HG02610 (cell line): ENCODE measurements at regions not wholly inside any gene's neighbourhood (a gene's known extent, or its start where the extent isn't known, plus 50 kb on each side); places are given as distances from the start of the nearest gene placed in this dataset.
A peak's percentile ranks its signal among the peaks of the same experiment; 100 is the strongest.
"Not testable (repeated sequence)": the region's sequence is repeated elsewhere in the genome, so short reads cannot be mapped to it uniquely, and the experiment has no call there.

Source experiments
- ATAC-seq: cut with Tn5 transposase; IDR thresholded peaks from one replicate; pipeline ENCODE4 v1.9.1; 2021; ENCODE audit warnings: mild to moderate bottlenecking, moderate library complexity; ENCODE audit not compliant: unreplicated experiment

DNA sequence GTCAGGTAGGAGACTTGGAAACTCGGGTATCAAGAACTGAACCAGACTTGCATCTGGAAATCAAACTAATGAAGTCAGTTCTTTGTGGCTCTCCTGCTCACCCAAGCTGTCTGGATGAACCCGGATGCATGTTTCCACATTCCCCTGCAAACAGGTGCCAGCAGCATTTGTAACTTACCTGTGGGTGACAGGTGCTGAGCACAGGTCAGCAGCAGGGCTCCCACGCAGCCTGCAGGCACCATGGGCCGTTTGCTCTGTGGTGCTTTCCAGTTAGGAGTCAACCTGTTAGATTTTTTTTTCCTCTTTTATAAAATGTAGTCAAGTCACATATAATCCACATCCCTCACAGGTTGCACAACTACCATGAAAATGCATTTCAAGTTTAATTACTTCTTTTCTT, 385.6 kb upstream of the ADGRL3 start:
- no peak for ATAC-seq

DNA sequence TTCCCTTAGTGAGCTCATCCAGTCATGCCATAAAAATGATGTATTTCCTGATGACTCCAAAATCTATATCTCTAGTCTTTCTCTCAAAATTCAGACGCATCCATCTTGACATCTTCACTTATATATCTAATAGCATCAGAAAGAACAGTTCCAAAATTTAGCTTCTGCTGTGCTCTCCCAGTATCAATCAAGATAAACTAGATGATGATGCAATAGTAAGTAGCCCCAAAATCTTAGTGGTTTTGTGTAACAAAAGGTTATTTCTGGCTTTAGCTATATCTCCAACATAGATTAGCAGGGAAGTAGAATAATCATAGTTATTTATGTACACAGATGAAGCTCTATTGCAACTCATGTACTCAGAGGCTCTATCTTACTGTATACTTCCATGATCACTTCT, 382.5 kb upstream of the ADGRL3 start:
- ATAC-seq: no peak

DNA sequence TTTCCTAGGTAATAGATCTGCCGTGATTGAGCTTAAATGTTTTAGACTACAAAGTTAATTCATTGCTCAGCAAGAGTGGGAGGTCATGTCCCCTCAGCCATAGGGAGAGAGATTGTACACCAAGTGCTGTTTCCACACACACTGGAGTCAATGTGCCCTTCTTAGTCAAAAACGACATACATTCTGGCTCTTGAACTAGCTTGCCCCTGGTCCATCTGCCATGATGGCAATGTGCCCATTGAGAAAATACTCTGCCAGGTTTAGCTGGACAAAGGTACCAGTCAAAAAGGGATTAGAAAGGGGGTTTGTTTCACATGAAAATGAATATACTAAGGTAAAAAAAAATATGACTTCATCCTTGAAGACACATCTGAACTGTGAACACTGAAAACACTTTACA, 377.1 kb upstream of the ADGRL3 start:
- ATAC-seq: no peak

DNA sequence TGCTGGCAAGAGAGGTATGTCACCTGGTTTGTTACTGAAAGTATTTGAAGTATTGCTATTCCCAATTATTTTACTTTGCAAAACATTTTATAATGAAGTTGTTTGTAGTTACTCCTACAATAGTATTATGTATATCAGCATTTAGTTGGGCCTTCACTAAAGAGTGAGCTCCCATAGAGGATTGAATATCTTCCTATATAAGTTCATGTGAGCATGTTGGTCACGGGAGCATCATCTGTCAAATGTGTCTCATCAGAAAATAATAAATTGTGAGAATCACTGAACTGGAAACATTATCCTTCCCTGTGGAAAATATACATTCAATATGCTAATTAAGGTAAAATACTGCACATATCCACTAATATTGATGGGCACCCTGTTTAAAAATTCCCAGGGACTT, 360.1 kb upstream of the ADGRL3 start:
- no peak for ATAC-seq

DNA sequence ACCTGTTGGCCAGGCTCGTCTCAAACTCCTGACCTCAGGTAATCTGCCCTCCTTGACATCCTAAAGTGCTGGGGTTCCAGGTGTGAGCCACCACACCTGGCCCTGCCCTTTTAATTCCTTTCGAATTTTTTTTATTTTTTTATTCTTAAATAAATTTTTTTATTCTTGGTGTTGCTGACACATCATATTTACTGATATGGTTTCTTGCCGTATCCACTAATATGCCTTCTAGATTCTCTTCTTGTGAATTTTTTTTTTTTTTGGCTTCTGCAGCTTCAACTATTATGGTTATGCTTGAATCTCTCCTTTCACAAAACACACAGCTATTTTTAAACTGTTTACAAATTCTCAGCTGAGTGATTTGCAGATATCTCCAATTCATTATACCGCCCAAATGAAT, 353.4 kb upstream of the ADGRL3 start:
- no peak for ATAC-seq

DNA sequence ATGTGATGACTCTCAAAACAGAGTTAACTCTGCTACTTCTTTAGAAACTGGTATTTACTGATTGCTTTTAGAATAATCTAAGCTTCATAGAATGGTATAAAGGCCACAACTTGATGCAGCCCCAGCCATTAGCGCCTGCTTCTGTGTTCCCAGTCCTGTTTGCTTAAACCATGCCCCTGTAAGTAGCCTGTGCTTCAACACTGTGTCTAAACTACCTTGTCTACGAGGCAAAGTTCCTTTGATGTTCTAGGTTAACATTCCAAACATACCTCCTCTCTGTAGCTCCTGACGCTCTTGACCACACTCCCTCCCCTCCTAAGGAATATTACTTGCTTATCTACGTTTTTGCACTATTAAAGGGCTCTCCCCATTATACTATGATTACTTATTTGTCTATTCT, 352.5 kb upstream of the ADGRL3 start:
- no peak for ATAC-seq

DNA sequence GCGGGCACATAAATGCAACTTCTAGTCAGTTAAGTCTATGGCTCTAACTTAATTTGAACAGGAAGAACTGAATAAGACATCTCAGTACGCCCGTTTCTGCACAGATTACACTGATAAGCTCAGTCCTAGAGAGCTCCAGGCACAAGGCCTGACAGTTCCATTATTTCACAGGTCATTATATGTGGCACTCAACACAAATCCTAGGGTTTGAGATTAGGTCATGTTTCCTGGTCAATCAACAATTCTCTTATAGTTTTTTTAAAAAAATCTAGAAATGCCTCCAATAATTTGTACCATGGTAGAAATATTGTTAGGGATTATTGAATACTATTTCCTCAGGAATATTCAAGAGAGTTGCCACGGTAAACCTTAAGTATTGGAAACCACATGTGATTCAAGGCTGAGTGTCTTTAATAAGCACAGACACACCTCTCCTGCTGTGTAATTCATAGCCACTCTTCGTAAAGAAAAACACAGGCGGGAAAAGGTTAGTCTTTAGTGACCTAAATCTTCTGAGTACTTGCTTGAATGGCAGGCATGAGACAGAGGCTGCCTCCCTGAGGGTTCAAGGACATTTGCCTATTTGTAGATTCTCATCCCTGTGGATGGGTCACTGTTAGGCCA, 342.9 kb upstream of the ADGRL3 start:
- no peak for ATAC-seq

DNA sequence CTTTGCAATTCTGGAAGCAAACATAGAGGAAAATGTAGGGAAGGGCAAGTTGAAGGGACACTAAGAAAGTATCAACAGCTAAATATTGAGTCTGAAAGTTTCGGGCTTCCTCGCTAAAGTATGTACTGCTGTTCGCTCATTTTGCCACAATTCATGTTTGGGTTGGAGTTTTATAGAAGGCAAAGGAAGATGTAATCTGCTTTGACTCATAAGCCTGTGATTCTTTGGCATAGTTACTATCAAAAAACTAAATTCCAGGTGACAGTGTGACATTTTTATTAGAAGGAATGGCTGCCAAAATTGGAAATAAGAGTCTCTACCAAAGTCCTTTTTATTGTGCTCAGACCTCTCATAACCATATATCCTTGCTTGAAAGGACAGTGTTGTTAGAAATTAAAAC, 336.7 kb upstream of the ADGRL3 start:
- ATAC-seq: no peak

DNA sequence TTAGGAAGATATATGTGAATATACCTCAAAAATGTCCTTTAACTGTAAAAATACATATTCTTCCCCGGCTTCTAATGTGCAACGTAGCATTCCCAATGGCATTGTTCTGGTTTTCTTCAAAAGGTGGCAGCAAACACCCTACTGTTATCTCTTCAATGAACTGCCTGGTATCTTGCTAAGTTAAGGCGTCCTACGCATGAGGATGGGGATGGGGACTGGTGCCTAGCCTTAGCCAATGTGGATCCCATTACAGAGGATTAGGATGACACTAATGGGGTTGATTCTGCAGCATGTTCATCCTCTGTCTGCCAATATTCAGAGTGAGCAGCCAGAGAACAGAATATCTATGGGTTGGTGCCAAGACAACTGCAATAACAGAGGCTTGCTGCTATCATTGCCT, 334.9 kb upstream of the ADGRL3 start:
- ATAC-seq: no peak

DNA sequence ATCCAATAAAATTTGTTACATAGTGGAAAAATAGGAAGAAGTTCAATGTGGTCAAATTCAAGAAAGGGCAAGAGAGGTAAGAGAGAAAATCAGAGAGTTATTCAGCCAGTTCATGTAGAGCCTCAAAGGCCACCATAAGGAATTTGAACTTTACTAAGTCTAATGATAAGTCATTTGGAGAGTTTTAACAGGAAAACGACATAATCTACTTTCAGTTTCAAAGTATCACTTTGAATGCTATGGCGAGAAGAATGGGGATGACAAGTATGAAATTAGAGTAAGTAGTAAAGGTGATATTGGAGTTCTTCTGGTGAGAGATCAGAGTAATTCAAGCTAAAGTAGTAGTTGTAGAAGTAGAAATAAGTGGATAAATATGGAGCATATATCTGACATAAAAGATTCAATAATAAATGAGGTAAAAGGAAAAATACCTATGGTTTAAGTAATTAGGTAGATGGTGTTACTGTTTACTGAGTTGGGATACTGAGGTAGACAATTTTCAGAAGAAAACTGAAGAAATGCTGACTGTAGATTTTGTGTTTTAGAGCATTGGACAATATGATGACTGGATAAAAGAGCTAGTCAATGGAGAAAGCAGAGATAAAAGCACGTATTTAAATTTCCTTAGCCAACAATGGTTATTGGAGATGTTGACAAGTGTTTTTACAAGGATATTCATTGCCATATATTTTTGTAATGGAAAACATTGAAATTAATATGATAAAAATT, 331.7 kb upstream of the ADGRL3 start:
- peak; percentile 76 for ATAC-seq

DNA sequence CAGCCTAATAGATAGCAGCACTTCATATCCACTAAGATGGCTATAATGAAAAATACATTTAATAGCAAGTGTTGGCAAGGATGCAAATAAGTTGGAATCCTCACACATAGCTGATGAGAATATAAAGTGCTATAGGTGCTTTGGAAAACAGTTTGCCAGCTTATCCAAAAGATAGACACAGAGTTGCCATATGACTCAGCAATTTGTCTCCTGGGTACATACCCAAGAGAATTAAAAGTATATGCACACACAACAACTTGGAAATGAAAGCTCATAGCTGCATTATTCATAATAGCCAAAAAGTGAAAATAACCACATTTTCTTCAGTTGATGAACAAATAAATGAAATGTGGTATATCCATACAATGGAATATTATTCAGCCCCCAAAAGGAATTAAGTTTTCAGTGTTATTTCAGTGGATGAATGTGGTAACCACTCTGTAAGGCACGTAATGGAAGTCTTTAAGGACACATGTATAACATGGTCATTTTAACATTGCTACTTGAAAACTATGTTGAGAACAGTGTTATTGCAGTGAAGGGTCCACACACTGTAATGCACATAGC, 320.9 kb upstream of the ADGRL3 start:
- ATAC-seq: no peak

DNA sequence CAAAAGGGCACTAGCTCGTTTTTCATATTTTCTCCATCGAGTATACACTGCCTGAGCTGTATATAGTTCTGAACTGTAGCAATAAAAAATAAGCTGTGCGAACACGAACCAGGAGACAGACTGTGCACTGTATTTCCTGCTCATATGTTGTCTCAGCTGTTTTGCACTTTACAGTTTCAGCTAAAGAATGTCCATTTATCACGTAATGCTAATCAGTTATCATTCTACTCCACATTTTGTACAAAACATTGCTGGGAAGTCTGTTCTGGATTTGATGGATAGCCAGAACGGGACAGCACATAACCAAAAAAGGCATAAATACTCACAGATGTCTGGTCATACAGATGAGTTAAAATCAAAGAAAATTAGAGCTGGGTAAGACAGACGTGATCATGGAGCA, 315.5 kb upstream of the ADGRL3 start:
- ATAC-seq: no peak

DNA sequence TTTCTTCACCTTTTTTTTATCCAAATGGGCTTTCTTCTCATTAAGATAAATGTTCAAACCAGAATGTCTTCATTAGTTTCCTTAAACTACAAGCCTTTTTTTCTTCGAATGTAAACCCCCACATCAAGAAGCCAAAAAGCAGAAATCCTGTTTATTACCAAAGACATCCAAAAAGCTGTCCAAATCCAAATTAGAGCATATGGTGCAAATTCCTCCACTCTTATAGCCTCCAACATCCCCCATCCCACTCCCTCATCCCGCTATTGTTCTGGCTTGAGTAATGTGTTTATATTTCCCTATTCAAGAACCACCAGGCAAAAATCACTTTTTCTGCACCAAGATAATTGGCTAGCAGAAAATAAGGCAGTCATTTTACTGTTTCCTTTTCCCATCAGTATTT, 315.1 kb upstream of the ADGRL3 start:
- ATAC-seq: no peak

DNA sequence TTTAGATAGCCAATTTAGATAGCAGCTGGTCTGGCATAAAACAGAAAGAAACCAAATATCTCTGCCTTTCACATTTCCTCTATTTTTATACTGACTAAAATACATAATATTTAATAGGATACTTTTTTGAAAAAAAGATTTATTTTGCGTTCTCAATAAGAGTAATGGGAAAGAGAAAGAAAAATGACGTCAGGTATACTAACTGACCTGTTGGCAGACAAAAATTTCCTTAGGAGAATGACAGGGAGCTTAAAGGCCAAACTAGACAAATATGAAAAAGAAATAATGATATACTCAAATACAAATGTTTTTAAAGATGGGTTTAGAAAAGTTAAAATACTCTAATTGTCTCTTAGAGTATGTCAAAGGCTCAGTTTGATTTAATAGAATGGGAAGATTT, 309.4 kb upstream of the ADGRL3 start:
- no peak for ATAC-seq

DNA sequence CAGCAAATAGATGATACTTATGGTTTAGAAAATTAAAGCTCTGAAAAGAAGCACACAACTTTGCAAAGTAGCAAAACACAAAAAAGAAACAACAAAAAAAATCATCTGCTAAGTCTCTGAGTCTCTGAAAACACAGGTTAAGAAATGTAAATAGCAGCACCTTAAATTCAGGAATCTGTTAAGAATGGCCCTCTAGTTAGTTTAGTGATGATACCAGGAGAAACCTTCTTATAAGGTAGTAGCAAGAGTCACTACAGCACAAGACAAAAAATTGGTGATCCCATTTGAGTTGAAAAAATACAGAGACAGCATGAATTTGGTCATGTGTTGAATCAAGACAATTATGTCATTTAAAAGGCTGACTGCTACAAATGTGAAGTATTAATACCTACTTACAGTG, 308.2 kb upstream of the ADGRL3 start:
- no peak for ATAC-seq

DNA sequence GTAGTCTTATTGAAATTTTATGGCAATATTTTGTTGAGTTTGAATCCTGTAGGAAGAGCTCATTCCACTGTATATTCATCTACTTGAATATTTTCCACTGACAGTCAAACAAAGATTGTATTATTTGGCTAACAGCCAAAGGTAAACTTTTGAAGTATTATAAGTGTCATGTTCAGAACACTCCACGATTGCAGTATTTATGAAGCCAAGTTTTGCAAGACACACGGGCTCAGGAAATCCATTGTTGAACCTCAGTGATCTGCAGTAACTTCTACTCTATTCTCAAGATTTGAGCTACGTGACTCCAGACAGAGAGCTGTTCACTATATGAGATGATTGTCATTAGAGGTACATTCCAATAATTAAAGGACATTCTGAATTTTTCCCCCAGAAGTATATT, 302.7 kb upstream of the ADGRL3 start:
- no peak for ATAC-seq

DNA sequence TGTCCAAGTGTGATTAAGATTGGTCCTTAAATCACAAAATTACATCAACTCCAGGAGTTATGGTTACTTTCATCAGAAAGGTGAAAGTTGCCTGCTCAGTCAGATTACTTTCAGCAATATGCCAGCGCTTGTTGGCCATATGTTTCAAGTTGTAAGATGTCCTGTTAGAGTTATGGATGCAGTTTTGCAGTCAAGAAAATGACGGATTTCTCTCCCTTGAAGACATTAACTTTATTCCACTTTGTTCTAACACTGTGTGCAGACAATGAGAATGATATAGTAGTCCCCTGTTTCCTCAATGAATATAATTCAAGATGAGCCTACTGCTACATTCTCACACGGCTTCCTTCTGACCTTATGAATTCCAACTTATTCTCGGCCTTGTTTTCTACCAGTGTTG, 295.0 kb upstream of the ADGRL3 start:
- ATAC-seq: no peak

DNA sequence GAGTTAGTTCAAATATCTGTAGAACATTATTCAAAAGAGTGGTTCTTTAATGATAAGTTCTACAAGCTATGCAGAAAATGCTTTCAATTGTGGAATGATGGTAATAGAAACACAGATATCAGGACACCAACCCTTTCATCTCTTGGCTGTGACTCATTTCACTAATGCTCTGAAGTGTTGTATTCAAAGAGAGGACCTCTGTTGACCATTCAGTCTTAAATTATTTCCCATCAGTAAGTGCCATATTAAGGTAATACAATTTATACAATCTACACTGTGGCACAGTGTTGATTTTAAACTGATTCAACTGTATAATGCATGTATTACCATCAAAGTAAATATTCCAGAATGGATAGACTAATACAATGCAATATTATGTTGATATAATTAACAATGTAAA, 289.0 kb upstream of the ADGRL3 start:
- ATAC-seq: no peak

DNA sequence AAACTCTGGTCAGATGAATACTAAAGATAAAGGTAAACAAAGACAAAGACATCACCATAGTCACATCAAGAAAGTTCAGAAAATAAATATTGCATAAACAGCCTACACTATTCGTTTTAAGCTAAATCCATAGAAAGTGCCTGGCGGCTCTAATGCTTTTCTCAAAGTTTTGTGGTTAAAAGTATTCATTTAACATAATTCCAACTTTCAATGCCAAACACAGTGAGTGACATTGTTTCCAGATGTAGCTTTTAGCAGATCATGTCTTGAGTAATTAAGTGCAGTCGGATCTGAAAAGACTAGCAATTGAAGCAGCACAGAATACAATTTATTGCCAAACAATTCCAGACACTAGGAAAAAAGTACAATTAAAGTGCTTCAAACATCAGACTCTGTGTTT, 287.1 kb upstream of the ADGRL3 start:
- no peak for ATAC-seq

DNA sequence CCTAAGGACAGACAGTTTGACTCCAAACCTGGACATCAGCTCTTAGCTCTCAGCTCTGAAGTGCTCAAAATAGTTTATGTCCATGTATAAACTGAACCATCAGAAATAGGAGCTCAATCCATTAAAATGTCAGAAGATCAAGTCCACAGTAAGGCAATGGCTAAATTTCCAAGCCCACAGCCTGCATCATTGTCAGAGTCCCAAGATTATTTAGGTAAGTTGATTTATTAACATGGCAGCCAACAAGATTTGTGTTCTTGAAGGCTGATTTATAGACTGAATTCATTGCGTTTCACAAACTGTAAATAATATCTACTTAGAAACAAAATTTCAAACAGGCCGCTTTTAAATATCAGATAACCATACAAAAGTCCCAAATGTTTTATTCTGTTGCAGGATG, 286.5 kb upstream of the ADGRL3 start:
- ATAC-seq: no peak

DNA sequence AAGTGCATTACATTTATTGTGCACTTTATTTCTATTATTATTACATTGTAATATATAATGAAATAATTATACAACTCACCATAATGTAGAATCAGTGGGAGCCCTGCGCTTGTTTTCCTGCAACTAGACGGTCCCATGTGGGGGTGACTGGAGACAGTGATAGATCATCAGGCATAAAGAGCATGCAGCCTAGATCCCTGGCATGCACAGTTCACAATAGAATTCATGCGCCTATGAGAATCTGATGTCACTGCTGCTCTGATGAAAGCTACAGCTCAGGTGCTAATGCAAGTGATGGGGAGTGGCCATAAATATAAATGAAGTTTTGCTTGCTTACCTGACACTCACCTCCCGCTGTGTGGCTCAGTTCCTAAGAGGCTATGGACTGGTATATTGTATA, 278.4 kb upstream of the ADGRL3 start:
- not testable (repeated sequence) for ATAC-seq

DNA sequence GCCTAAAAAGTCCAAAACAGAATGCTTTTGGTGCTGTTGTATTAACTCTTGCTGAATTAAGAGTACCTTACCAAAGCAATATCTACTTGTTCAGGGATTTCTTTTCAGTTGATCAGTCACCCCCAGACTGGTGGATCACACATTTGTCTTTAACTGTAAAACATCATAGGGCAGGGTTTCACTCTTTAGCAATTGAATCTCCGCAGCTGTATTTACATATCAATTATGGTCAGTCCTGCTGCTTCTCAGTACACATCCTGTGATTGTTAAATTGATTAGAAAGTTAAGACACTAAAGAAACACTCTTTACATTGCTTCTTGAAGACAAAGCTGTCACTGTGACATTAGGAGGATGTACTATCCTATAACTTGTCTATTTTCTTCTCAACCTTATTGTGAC, 277.1 kb upstream of the ADGRL3 start:
- ATAC-seq: no peak

DNA sequence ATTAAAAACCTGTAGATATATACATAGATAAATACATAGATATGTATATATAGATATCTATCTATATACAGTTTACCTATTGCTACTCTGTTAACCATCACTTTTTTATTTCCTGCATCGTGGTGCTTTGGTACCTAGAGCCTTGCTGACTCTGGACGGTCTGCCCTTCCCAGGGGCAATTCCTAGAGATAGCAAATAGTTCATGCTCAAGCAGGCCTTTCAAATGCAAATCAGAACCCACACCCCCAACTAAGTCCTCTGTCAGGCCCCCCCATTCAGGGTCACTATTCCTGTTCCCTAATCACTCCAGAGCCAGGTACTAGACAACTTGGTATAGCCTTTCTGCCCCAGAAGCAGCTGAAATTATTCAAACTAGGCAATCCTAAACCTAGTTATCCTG, 273.5 kb upstream of the ADGRL3 start:
- ATAC-seq: no peak
